Ectodermal cell (in vitro differentiated cells): ENCODE measurements at regions not wholly inside any gene's neighbourhood (a gene's known extent, or its start where the extent isn't known, plus 50 kb on each side); places are given as distances from the start of the nearest gene placed in this dataset.

Experiments
- H3K27ac ChIP-seq: 2 replicates; pipeline ENCODE4 v1.7.0; 2013; ENCODE audit warnings: mild to moderate bottlenecking, low read depth, low read length; ENCODE audit not compliant: insufficient read depth, poor library complexity, severe bottlenecking
- H3K27me3 ChIP-seq: 2 replicates; pipeline ENCODE4 v1.7.0; 2013; ENCODE audit warnings: mild to moderate bottlenecking, low read length; ENCODE audit not compliant: insufficient read depth, control insufficient read depth, poor library complexity, severe bottlenecking
- H3K36me3 ChIP-seq: one replicate; pipeline ENCODE4 v1.7.0; 2013; ENCODE audit warnings: low read length; ENCODE audit not compliant: control insufficient read depth, insufficient read depth
- H3K4me1 ChIP-seq: one replicate; pipeline ENCODE4 v1.7.0; 2013; ENCODE audit warnings: low read length; ENCODE audit not compliant: control insufficient read depth, insufficient read depth
- H3K4me3 ChIP-seq: 2 replicates; pipeline ENCODE4 v1.7.0; 2013; ENCODE audit warnings: low read depth, low read length, control low read depth; ENCODE audit not compliant: insufficient read depth
- H3K9me3 ChIP-seq: 2 replicates; pipeline ENCODE4 v1.7.0; 2013; ENCODE audit warnings: mild to moderate bottlenecking, low read length, moderate library complexity; ENCODE audit not compliant: control insufficient read depth
- WGBS, 2 experiments: methylation state at CpG; one replicate each; pipeline ENCODE4 v1.1.7; 2013; ENCODE audit warnings: missing lambda C conversion rate in 2 of 2; 5-methylcytosine and 5-hydroxymethylcytosine counted together

- Histone ChIP-seq H3K9me3 (no peaks in the 10 kb centered on the region), H3K36me3 (no peaks in the 10 kb centered on the region), H3K27me3 (no peaks in the 10 kb centered on the region), H3K4me3 (no peak overlapping the region), H3K4me1 (no peaks in the 10 kb centered on the region), H3K27ac (no peak overlapping the region)
- 85 to 87% methylated on average over 6 of the region's 6 CpGs for WGBS, 2 experiments
These were observed 554.3 kb upstream of the MGMT start for GRCh38 chr10:128912568-128913311.

DNA sequence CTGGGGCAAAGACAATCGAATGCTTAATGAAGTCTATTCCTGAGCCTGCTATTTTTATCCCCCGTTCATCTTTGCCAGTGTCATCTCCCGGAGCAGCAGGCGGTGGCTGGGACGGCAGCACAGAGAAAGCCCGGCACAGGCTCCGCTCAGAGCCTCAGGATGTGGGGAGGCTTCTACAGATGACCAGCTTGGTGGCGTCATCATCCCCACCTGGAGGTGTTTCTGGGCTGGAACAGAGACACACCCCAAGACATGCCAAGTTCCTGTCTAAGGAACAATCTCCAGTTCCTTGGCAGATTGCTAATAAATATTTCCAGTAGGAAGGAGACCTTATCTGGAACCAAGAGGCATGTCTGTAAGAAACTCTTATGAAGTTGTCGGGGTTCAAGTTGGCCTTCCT lies 552.4 kb upstream of the MGMT start:
- Histone ChIP-seq H3K4me1 (no peaks in the 10 kb centered on the region), H3K27ac (no peak overlapping the region), H3K9me3 (no peaks in the 10 kb centered on the region), H3K36me3 (no peaks in the 10 kb centered on the region), H3K4me3 (no peak overlapping the region), H3K27me3 (no peaks in the 10 kb centered on the region)
- WGBS, 2 experiments: 90 to 92% methylated on average over 9 of the region's 9 CpGs

DNA sequence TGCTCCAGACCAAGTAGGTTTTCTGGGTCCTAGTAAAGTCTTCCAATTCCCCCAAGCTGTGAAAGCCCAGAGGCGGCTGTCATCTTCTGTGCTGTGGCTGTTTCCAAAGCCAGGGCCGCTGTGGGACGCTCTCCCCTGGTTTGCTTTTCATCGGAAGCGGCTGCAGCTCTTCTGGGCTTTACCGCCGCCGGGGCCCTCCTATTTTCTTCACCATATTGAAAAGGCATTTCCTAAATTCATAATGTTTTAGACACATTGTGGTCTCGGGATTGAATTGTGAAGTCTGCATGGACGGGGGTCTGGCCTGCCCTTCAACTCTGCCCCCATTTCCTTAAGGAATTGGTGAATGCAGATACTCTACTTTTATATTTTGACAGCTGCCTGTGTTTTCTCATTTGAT lies 551.4 kb upstream of the MGMT start:
- Histone ChIP-seq H3K27me3 (no peaks in the 10 kb centered on the region), H3K4me3 (no peak overlapping the region), H3K36me3 (no peaks in the 10 kb centered on the region), H3K4me1 (no peaks in the 10 kb centered on the region), H3K27ac (no peak overlapping the region), H3K9me3 (no peaks in the 10 kb centered on the region)
- WGBS, 2 experiments: 91 to 95% methylated on average over 10 of the region's 10 CpGs

DNA sequence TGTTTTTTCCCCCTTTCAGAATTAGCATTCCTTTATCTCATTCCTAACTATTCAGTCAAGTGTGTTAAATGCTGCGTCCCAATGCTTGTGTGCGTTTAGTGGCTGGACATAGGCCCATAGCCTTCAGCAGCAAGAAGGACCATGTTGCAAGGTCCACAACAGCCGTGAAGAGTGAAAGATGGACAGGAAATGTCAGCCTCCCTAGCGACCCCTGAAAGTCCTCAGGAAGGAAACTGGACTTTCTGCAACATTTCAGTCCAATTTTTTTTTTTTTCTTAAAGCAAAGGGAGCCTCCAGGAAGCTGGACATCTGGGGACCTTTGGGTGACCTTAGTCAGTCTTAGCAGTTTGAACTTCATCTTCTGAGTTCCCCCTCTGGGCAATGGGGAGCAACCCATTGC lies 550.7 kb upstream of the MGMT start:
- H3K27ac ChIP-seq: no peak overlapping the region
- H3K36me3 ChIP-seq: no peaks in the 10 kb centered on the region
- no peaks in the 10 kb centered on the region for H3K9me3 ChIP-seq
- no peak overlapping the region for H3K4me3 ChIP-seq
- 90 to 94% methylated on average over 4 of the region's 4 CpGs for WGBS, 2 experiments
- no peaks in the 10 kb centered on the region for H3K27me3 ChIP-seq
- no peaks in the 10 kb centered on the region for H3K4me1 ChIP-seq

DNA sequence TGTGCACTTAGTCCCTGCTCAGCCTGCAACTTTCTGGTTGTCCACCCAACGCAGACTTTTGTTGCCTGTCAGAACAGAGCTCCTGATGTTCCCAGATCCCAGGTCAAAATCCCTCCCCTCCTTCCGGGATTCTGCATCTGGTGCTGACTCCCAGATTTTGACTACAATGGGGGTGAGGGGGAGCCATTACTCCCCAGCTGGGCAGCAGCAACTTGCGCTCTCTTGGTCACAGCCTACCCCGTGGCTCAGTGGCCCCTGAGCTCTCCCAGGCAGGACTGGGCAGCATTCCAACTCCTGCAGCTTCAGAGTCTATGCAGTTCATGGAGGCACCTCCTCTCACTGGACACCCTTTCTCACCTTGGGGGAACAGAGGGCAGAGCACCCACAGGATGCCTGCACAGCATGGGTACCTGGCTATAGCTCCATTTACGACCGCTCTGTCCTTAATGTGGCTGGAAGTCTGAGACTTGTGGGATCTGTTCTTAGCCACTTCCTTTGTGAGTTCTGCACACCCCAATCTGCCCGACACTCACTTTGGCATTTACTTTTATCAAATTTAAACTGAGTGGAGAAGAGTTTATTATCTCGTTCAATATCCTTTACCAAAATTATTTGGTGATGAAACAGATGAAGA lies 545.5 kb upstream of the MGMT start:
- no peak overlapping the region for H3K4me3 ChIP-seq
- H3K27me3 ChIP-seq: no peaks in the 10 kb centered on the region
- H3K27ac ChIP-seq: no peak overlapping the region
- 90 to 93% methylated on average over 6 to 7 of the region's 8 CpGs for WGBS, 2 experiments
- no peaks in the 10 kb centered on the region for H3K4me1 ChIP-seq
- H3K36me3 ChIP-seq: no peaks in the 10 kb centered on the region
- no peaks in the 10 kb centered on the region for H3K9me3 ChIP-seq

GRCh38 chr10:128922172-128922571 lies 544.9 kb upstream of the MGMT start:
- Histone ChIP-seq H3K27ac (no peak overlapping the region), H3K27me3 (no peaks in the 10 kb centered on the region), H3K9me3 (no peaks in the 10 kb centered on the region), H3K4me1 (no peaks in the 10 kb centered on the region), H3K36me3 (no peaks in the 10 kb centered on the region), H3K4me3 (no peak overlapping the region)
- 89 to 94% methylated on average over 2 of the region's 2 CpGs for WGBS, 2 experiments

DNA sequence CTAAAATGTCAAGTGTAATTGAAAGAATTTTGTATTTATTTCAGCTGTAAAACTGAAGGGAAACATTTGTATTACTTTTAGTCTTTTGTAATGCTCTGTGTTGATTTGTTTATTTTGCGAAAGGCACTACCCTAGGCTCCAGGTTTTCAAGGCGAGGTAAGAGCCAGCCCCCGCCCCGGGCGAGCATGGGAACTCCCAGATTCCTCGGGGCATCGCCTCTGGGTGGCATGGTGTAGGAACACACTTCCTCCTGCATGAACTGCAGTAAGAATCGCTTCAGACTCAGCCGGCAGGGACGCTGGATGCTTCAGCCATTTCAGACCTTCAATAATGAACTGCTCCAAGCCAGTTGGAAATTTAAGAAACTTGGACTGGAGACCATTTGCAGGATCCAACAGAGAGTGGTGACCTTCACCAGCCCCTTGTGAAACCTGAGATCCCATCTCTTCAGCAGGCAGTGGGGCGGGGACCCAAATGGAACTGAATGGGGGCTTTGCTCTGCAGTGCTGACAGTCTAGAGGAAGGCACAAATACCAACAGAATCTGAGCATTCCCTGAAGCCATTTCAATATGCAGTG lies 544.3 kb upstream of the MGMT start:
- H3K4me3 ChIP-seq: no peak overlapping the region
- WGBS, 2 experiments: 80 to 81% methylated on average over 11 of the region's 11 CpGs
- no peaks in the 10 kb centered on the region for H3K27me3 ChIP-seq
- H3K9me3 ChIP-seq: no peaks in the 10 kb centered on the region
- no peaks in the 10 kb centered on the region for H3K36me3 ChIP-seq
- H3K27ac ChIP-seq: no peak overlapping the region
- no peaks in the 10 kb centered on the region for H3K4me1 ChIP-seq

- Histone ChIP-seq H3K4me1 (no peaks in the 10 kb centered on the region), H3K4me3 (no peak overlapping the region), H3K27me3 (no peaks in the 10 kb centered on the region), H3K27ac (no peak overlapping the region), H3K9me3 (no peaks in the 10 kb centered on the region), H3K36me3 (no peaks in the 10 kb centered on the region)
- 95% methylated on average over 4 of the region's 4 CpGs for WGBS, 2 experiments
These were observed 542.1 kb upstream of the MGMT start for GRCh38 chr10:128924918-128925317.

DNA sequence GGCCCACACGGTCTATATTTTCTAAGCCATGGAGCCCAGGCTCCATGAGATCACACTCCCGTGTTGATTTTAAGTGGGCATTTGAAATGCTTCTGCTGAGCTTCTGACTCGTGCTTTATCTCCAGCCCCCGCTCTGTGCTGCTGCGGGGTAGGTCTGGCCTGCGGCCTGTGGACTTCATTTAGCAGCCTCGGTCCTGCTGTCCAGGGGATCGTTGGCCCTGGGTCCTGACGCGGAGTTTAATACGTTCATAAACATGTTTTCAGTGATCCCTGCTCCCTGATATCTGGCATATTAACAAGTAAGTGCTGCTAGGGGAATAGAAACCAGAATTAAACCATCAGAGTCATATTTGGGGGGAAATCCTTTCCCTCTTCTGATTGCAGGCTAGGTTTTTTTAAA lies 540.3 kb upstream of the MGMT start:
- H3K9me3 ChIP-seq: no peaks in the 10 kb centered on the region
- no peaks in the 10 kb centered on the region for H3K36me3 ChIP-seq
- no peak overlapping the region for H3K4me3 ChIP-seq
- no peaks in the 10 kb centered on the region for H3K4me1 ChIP-seq
- H3K27ac ChIP-seq: no peak overlapping the region
- no peaks in the 10 kb centered on the region for H3K27me3 ChIP-seq
- WGBS, 2 experiments: 94 to 95% methylated on average over 11 of the region's 11 CpGs

- Histone ChIP-seq H3K36me3 (no peaks in the 10 kb centered on the region), H3K27ac (no peak overlapping the region), H3K27me3 (no peaks in the 10 kb centered on the region), H3K4me3 (no peak overlapping the region), H3K9me3 (no peaks in the 10 kb centered on the region), H3K4me1 (no peaks in the 10 kb centered on the region)
- 86 to 89% methylated on average over 20 of the region's 20 CpGs for WGBS, 2 experiments
These were observed 539.4 kb upstream of the MGMT start for GRCh38 chr10:128927497-128928161.
